Stimulated activated CD8-positive, alpha-beta memory T cell treated with anti-CD3 and anti-CD28 coated beads, Interleukin-4, amount 100 ng/mL, for 1 hour (primary cell): ENCODE measurements at regions not wholly inside any gene's neighbourhood (a gene's known extent, or its start where the extent isn't known, plus 50 kb on each side); places are given as distances from the start of the nearest gene placed in this dataset.

Experiments
- DNase-seq, 2 donors: peaks; one replicate each; pipeline ENCODE4 v3.0.0-alpha.2; 2020; ENCODE audit warnings: low read depth in 2 of 2, low spot score in 1 of 2

- DNase-seq, result no peak
Observed at GRCh38 chr1:98211271-98211845, 290.5 kb upstream of the DPYD start.

- DNase-seq, result no peak
Observed at GRCh38 chr1:98210563-98210962, 289.7 kb upstream of the DPYD start.

- no peak for DNase-seq
Observed at GRCh38 chr1:98210064-98210463, 289.2 kb upstream of the DPYD start.

- DNase-seq, result no peak
Observed at GRCh38 chr1:98205291-98206017, 284.6 kb upstream of the DPYD start.

GRCh38 chr1:98203466-98203865 is 282.6 kb upstream of the DPYD start:
- no peak for DNase-seq

GRCh38 chr1:98201666-98202081 is 280.8 kb upstream of the DPYD start:
- no peak for DNase-seq

GRCh38 chr1:98197356-98197755 is 276.5 kb upstream of the DPYD start:
- no peak for DNase-seq

- DNase-seq, result no peak
Observed at GRCh38 chr1:98196012-98196411, 275.2 kb upstream of the DPYD start.

- DNase-seq, result no peak
Observed at GRCh38 chr1:98188774-98189173, 267.9 kb upstream of the DPYD start.

- no peak for DNase-seq
Observed at GRCh38 chr1:98184856-98185255, 264.0 kb upstream of the DPYD start.

GRCh38 chr1:98181036-98181764 is 260.4 kb upstream of the DPYD start:
- DNase-seq, result no peak

GRCh38 chr1:98179151-98179773 is 258.4 kb upstream of the DPYD start:
- DNase-seq, result no peak

- DNase-seq, result no peak
Observed at GRCh38 chr1:98177751-98178150, 256.9 kb upstream of the DPYD start.

GRCh38 chr1:98176936-98177335 is 256.1 kb upstream of the DPYD start:
- no peak for DNase-seq

GRCh38 chr1:98176414-98176813 is 255.6 kb upstream of the DPYD start:
- DNase-seq, result no peak

- DNase-seq, result no peak
Observed at GRCh38 chr1:98172578-98172977, 251.7 kb upstream of the DPYD start.

- DNase-seq, result no peak
Observed at GRCh38 chr1:98172022-98172421, 251.2 kb upstream of the DPYD start.

- DNase-seq, result no peak
Observed at GRCh38 chr1:98164509-98164908, 243.7 kb upstream of the DPYD start.

GRCh38 chr1:98157524-98158313 is 236.9 kb upstream of the DPYD start:
- DNase-seq, result no peak

GRCh38 chr1:98147280-98147679 is 226.4 kb upstream of the DPYD start:
- no peak for DNase-seq

GRCh38 chr1:98145655-98146054 is 224.8 kb upstream of the DPYD start:
- DNase-seq, result no peak
